Sigmoid colon (tissue), 4 donors: ENCODE measurements at regions not wholly inside any gene's neighbourhood (a gene's known extent, or its start where the extent isn't known, plus 50 kb on each side); places are given as distances from the start of the nearest gene placed in this dataset.

Experiments
- CTCF ChIP-seq, 4 experiments: fragments of 450-650 bp in 3 of 4; fragments of 200-600 bp in 1 of 4; IDR thresholded peaks; one replicate each; pipeline ENCODE4 v1.5.1; 2016 to 2019; ENCODE audit warnings: antibody characterized with exemption in 4 of 4, mild to moderate bottlenecking in 3 of 4, moderate library complexity in 2 of 4
- EP300 ChIP-seq, 4 donors: sonication (generic); formaldehyde crosslinking; IDR thresholded peaks; one replicate each; pipeline ENCODE4 v1.6.1; 2017; ENCODE audit warnings: antibody characterized with exemption in 4 of 4
- POLR2A ChIP-seq, 2 donors: fragments of 450-650 bp; IDR thresholded peaks; one replicate each; pipeline ENCODE4 v1.6.1; 2016; ENCODE audit warnings: antibody characterized with exemption in 2 of 2, mild to moderate bottlenecking in 2 of 2, moderate library complexity in 2 of 2

DNA sequence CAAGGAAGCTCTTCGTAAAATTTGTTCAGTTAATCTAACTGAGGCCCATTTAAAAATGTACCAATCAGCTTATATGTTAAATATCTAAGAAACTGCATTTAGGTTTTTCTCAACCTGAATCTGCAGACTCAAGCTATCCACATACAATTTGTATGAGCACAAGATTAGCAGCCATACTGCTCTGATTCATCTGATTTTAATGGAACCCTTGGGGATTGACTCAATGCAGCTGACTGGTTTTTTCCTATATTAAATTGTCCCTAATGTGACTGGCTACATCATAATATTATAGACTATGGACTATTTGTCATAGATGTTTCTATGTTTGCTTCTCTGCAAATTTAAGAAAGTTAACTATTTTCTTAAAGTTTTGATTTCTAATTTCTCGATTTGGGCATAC is 451.0 kb upstream of the TUSC1 start:
- TF ChIP-seq CTCF (IDR thresholded peaks at IDR 0.05) = no peak
- no peak for TF ChIP-seq POLR2A (IDR thresholded peaks at IDR 0.05)
- TF ChIP-seq EP300 (IDR thresholded peaks at IDR 0.05) = no peak
